NCI-H146 treated with DMSO at 0.1 percent for 48 hours (cell line): ENCODE measurements at regions not wholly inside any gene's neighbourhood (a gene's known extent, or its start where the extent isn't known, plus 50 kb on each side); places are given as distances from the start of the nearest gene placed in this dataset.
"Not testable (repeated sequence)": the region's sequence is repeated elsewhere in the genome, so short reads cannot be mapped to it uniquely, and the experiment has no call there.

Experiments
- DNase-seq: peaks from one replicate; lab custom pipeline; 2025; ENCODE audit not compliant: unreplicated experiment; lab: John Stamatoyannopoulos, UW

- DNase-seq, result not testable (repeated sequence)
These were observed 306.4 kb downstream of the SEMA3D start for GRCh38 chr7:84880326-84880997.

GRCh38 chr7:84879570-84880325 lies 307.1 kb downstream of the SEMA3D start:
- DNase-seq, result no peak

DNA sequence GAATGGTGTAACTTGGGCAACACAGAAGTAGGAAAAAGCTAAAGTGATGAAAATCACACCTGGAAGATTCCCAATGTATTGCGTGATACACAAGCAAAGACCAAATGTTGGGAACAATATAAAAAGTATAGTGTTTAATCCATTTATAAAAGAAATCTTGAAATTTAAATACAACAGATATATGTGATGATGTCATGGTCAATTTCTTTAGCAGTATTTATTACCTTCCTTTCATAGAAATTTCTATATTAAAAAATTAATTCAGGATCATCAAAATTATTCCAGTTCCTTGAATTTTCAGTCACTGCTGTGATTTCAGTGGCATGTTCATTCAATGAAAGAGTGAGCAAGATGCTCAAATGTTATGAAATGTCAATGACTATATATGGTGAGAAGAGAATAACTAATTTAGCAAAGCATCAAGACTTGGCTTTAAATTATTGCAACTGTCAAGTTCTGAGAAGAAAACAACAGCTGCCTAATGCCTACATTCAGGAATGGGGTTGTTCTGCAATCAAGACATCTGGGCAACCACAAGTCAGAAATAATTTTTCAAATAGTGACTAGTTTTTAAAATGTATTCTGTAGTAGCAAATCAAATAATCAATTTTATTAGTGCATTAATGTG lies 308.8 kb downstream of the SEMA3D start:
- DNase-seq, result no peak

DNA sequence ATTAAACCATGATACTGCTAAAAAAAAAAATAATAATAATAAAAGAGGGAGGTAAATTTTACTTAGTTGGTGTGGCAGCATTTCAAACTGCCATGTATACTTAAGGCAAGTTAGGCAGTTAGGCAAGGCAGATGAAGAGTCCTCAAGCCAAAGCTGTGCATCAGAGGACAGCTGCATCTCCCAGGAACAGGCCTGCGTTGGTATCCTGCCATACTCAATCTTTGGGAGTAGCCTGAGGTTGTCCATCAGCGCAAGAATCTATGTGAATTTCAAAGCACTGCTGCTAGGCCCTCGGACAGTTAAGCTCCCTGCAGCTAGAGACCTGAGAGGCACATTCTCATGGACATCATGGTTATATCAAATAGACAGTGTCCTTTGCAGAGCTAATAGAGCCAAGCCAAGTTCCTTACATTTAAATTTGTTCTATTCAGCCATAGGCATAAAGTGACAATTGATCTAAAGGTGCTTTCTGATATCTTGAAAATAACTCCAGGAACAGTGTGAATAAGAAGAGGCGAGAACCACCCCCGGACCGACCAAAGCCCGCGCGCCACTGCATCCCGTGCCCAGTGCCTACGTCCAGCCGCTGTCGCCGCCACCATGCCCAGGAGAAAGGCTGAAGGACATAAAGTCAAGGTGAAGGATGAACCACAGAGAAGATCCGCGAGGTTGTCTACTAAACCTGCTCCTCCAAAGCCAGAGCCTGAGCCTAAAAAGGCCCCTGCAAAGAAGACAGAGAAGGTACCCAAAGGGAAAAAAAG lies 310.6 kb downstream of the SEMA3D start:
- DNase-seq, result no peak

GRCh38 chr7:84865560-84865959 lies 321.3 kb downstream of the SEMA3D start:
- DNase-seq, result no peak

DNA sequence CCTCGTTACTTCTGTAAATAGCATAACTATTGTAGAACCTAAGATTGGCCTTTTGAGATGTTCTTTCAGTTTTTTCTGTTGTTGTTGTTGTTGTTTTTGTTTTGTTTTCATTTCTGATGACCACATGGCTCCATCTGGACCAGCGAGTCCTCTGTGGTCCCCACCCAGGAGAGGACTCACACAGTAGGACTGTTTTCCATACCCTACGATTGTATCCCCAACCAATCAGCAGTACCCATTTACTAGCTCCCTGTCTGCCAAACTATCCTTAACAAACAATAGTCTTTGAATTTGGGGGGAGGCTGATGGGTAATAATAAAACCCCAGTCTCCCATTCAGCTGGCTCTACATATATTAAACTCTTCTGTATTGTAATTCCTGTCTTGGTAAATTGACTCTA lies 329.5 kb downstream of the SEMA3D start:
- DNase-seq, result no peak

DNA sequence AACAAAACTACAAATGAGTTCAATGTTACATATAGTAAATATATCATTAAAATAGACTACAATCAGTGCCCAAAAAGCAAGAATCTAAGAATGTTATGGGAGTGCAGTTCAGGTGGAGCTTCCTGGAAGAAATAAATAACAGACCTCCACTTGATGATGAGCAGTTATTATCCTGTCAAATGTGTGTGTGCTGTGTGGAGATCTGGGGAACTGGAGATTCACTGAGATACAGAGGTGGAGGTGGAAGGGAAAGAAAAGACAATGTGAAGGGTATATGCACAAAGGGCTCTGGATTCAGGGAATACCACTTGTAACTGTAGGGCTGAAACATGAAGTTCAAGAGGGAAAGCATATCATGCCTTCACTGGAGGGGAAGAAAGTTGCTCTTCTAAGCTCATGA lies 331.1 kb downstream of the SEMA3D start:
- DNase-seq, result no peak

GRCh38 chr7:84848974-84849372 lies 337.9 kb downstream of the SEMA3D start:
- DNase-seq, result not testable (repeated sequence)

- DNase-seq, result no peak
These were observed 338.5 kb downstream of the SEMA3D start for GRCh38 chr7:84848219-84848973.

- no peak for DNase-seq
These were observed 339.1 kb downstream of the SEMA3D start for GRCh38 chr7:84847790-84848189.

DNA sequence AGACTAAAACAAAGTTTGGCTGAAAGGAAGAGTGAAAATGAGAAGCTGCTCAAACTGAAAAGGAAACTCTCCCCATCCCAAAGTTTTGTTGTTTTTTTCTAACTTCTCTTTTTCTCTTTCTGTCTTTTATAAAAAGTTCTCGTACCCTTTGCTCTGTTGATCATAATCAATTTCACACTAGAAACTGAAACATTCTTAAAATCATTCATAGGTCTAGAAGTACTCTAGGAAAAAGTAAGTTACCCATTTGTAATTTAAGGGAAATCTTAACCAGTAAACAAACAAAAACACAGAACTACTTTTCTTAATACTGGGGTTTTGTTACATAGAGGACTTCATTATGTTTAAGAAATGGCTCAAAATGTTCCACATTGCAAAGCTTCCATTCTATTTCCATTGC lies 339.8 kb downstream of the SEMA3D start:
- no peak for DNase-seq

GRCh38 chr7:84845971-84846370 lies 340.9 kb downstream of the SEMA3D start:
- no peak for DNase-seq

DNA sequence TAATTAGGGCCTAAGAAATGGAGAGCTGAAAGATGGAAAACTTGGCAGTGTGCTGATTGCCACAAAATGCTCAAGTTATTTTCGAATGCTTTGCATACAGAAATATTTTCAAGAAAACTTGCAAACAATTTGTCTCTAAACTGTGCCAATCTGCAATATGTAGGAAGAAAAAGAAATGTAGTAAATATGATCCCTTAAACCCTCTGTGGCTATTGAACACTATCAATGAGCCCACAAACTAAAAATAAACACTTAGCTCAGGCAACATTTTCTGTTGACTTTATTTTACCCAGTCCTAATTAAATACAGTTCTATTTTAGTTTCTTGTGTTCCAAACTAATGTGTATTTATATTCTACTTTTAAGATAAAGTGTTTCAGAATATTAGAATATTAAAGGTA lies 342.1 kb downstream of the SEMA3D start:
- DNase-seq, result no peak

DNA sequence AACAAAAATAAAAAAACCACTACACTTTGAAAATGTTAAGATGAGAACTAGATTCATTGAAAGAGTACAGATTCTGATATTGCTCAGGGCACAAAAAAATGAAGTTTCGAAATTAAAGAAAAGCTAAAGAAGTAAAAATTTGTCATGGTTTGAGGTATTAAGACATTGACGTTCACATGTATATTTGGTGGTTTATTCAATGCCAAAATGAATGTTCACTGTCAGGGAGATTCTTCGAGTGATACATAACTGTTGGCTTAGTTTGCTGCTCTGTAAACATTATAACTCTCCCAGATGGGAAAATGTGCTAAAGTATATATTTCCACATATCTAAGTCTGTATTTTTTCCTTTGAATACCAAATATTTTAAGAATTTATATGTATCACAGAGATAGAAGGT lies 345.0 kb downstream of the SEMA3D start:
- no peak for DNase-seq

DNA sequence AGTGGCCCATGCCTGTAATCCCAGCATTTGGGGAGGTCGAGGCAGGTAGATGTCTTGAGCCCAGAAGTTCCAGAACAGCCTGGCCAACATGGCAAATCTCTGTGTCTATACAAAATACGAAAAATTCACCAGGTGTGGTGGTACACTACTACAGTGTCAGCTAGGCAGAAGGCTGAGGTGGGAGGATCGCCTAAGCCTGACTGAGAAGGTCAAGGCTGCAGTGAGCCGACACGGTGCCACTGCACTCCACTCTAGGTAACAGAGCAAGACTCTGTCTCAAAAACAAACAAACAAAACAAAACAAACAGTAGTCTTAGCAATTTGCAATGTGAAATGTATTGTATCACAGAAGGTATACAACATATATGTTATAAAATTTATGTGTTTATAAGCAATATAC lies 348.0 kb downstream of the SEMA3D start:
- no peak for DNase-seq

DNA sequence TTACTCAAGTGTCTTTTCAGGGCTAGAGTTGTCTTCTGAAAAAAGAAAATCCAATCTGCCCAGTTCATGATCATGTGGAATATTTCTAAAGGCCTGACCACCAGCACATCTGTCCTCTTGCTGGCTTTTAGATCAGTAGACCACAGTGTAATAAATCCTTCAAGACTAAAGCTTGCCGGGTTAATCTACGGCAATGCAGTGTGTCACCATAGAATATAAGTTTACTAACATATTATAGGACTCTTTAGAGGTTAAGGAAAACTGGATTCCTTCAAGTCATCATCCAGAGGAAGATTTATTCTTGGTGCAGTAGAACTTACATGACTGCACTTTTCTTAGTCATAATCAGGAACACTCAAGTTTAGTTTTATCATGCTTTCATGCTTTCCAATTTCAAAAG lies 349.5 kb downstream of the SEMA3D start:
- DNase-seq, result no peak

DNA sequence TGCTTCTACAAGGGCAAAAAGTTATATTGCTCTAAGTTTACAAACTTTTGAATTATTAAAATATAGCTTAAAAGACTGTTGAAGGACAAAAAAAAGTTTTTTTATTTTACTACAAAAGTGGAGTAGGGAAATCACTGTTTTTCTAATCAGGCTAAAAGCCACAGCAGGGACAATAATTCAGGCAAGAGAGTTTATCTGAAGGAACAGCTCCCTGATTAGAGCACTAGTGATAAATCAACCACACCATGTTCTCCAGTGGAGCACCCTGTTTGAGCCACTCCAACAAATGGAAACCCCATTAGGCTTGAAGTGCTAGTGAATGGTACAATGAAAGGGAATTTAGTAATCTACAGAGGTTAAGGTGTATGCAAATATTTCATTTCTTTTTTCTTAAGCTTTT lies 357.1 kb downstream of the SEMA3D start:
- DNase-seq, result no peak

DNA sequence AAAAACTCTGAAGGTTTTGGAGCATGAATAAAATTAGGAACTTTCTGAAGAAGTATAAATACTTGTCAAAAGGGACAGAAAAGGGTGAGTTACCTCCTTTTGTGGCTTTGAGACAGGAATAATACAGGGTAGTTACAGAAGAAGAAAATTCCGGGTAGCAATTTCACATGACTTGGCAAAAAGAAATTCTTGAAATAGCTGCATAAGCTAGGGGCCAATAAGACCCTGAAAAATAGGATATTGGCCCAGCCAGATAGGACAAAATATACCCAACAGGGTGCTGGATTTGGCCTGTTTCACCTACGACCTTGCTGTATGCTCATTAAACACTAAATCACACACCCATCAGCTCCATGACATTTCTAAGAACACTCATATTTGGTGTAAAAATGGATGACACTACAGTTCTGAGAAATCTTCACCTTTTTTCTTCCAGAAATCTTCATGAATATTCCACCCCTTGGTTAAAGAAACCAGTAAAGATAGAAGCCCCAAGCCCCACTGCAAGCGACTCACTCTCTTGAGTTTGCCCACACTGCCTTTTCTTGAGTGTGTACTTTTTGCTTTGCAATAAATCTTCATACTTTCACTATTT lies 362.7 kb downstream of the SEMA3D start:
- no peak for DNase-seq

DNA sequence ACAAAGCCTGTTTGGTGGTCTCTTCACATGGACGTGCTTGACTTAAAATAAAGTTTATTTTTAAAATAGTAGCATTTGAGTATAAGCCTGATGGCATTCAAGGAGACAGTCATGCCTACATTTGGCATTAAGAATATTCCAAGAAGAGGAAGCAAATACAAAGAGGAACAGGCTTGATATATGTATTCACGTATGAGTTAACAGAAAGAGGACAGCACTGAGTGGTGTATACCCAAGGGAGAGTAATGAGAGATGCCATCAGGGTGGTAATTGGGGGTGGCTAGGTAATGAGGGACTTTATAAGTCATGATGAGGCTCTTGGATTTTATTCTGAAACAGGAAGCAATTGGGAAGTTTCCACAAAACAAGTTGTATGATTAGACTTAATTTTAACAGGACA lies 363.3 kb downstream of the SEMA3D start:
- DNase-seq, result no peak

- no peak for DNase-seq
These were observed 363.8 kb downstream of the SEMA3D start for GRCh38 chr7:84822941-84823510.
